Activated naive CD4-positive, alpha-beta T cell treated with anti-CD3 and anti-CD28 coated beads, Interleukin-2, amount 50 U/mL, for 16 hours (primary cell): ENCODE measurements at regions not wholly inside any gene's neighbourhood (a gene's known extent, or its start where the extent isn't known, plus 50 kb on each side); places are given as distances from the start of the nearest gene placed in this dataset.

Experiments used
- DNase-seq: peaks from one replicate; pipeline ENCODE4 v3.0.0-alpha.2; 2020

- no peak for DNase-seq
Measured at GRCh38 chr13:57918086-57918485, 286.5 kb downstream of the PCDH17 start.

GRCh38 chr13:57918913-57919312 is 287.4 kb downstream of the PCDH17 start:
- no peak for DNase-seq

- DNase-seq = no peak
Measured at GRCh38 chr13:57925250-57925649, 293.7 kb downstream of the PCDH17 start.

DNA sequence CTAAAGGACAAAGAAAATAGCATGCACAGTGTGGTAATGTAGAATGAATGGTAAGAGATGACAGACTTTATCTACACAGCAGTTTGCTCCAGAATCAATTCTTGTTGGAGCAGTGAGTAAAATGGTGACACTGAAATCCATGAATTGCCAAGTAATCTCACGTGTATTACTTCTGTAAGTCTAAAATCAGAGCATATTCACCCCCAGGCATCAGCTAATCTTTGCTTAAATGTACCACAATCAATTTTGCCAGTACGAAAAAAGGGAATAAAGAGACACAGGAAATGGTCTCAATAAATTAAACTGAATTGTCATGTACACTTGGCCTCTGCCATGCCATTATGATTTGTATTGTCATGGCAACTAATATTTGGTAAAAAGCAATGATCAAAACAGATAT is 294.2 kb downstream of the PCDH17 start:
- no peak for DNase-seq

DNA sequence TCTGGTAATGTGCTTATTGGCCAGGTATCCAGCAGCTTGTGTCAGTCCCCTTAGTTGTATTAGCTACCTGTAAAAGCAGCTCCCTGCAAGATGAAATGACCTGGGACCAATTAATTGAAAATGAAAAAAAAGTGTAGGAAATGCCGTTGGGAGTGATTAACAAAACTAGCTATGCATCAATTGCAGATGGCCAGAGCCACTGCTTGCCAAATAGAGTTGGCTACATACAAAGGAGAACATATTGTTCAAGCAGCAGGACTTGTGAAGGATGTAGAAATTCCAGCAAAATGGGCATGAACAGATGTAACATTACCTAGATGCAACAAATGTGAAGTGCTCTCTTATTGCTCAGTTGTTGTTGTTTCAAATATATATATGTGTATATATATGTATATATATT is 300.5 kb downstream of the PCDH17 start:
- DNase-seq = no peak

DNA sequence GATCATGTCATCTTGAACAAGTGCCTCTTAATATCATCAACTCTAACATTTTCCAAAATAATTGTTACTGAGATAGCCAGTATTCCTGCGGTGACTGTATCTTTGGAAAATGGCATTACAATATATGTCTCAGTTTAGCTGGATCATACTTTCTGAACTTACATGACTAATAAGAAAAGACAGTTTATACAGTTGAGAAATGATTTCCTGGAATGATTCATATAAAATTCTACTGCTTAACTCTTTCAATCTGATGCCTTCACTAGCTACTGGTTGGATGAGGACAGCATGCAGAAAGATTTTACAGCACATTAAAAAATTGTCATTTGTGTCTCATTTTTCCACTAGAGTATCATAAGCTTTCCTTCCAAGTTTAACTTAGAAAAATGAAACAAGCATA is 302.1 kb downstream of the PCDH17 start:
- DNase-seq = no peak

DNA sequence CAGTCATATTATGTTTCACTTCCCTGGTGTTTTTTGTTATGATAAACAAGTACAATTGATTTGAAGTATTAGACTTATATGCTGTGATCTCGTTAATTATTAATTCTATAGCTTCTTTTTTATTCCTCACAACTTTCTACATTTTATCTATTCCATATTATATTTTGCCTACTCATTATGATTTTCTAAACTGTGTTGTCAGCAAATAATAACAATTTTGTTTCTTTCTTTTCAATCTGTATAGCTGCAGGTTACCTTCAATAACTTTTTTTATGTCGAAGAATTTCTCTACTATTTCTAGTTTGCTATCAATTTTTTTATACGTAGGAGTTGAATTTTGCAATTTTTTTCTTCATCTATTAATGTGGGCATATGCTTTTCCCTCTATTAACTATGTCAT is 304.4 kb downstream of the PCDH17 start:
- no peak for DNase-seq

DNA sequence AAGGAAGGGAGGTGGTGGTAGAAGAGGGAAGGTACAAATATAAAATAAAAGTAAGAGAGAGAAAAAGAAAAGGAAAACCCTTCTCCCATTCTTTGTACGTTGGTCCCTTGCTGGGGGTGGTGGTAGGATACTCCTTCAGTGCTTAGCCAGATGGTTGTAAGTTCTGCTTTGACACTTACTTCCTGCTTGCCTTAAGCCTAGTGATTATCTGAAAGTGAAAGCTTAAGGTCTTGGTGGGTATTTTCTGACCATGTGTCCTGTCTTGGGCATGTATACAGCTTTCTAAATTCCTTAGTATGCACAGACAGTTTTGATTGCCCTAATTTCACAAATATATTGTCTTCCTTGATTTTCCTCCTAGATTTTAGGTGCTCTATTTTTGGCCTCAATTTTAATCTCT is 314.8 kb downstream of the PCDH17 start:
- no peak for DNase-seq

DNA sequence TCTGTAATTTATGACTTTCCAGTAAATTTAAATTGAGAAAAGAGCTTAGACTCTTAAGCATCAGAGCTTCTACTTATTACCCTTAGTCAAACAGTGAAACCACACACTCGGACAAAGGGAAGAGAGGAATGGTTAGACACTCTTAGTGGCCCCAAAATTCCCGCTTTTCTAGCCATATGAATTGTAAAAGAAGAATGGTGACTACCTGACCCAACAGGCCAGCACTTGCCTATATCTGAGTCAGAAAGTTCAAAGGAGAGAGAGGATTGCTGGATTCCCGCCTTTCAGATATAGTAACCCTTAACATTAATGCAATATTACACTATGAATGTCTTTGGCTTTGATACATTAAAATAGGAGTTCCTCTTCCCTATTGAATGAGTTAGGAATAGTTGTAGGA is 317.3 kb downstream of the PCDH17 start:
- no peak for DNase-seq

DNA sequence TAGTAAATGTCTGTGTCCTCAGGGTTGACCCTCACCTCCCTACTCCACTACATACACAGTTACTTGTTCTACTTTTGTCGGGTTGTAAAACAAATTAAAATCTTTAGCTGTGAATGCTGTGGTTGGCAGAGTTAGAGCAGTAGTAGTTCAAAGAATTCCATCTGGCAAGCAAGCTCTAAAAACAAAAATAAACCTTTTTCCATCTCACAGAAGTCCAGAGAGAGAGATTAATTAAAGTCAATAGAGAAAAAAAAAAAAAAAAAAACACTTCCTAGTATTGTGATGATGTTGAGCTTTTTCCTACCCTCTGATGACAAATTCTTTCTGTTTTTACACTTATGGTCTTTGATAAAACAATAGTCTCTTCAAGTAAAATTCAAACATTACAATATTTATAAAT is 338.4 kb downstream of the PCDH17 start:
- DNase-seq = no peak

DNA sequence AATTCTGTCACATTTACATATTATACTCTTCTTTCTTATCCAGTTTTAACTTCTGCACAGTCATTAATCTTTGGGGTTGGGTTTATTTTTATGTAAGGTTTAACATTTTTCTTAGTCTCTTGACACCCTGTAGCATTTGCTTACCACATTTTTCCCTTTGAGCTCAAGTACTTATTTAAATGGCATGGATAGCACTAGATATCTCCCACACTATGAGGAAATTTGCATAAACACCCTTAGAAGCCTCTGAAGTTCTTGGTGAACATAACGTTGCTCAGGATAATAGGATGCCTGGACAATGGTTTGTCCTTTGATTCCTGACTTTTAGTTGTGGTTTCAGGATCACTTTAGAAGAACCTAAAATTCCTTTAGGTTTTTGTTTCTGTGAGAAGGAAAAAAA is 338.9 kb downstream of the PCDH17 start:
- no peak for DNase-seq

DNA sequence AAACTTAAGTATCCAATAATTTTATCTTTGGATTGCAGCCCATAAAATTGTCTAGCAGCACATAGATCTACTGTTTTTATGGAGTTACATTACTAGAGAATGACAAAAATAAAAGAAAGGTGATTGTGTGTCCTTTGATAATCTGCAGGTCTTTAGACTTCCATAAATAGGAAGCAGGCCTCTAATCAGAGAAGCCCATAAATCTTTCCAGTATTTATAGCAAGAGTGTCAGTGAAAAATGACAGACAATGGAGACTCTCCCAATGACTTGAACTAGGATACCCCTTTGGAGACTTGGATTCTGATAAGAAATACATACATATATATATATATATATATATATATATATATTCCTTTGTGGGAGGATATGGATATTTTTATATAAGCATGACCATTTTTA is 351.2 kb downstream of the PCDH17 start:
- DNase-seq = no peak

DNA sequence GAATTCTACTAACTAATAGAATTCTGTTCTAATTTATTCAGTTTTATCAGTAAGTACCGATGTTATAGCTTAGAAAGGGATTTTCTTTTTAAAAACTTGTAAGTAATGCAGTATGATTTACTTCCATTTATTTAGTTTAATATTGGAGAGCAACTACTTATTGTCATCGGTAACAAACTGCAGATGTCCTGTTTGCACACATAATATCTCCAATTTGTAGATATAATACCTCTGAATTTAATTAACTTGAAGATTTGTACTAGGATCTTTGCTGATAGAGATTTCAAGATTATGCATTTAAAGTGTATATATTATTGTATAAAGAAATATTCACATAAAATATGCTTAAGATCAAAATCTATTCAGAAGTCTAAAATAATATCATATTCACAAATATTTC is 356.7 kb downstream of the PCDH17 start:
- DNase-seq = no peak

DNA sequence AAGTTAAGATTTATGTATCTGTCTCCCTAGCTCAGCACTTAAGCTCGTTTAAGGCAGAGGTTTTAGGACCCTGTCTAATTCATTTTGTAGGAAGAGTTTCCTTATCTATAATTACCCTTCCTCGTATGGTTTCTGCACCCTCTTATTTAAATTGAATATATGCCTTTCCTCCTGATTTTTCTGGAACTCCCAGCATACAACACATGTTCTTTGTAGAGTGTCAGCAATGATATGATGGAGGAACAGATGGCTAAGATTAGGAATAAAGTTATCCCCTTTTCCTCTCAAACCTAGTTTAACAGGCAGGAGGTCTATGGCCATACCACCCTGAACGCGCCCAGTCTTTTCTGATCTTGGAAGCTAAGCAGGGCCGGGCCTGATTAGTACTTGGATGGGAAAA is 359.5 kb downstream of the PCDH17 start:
- DNase-seq = no peak

DNA sequence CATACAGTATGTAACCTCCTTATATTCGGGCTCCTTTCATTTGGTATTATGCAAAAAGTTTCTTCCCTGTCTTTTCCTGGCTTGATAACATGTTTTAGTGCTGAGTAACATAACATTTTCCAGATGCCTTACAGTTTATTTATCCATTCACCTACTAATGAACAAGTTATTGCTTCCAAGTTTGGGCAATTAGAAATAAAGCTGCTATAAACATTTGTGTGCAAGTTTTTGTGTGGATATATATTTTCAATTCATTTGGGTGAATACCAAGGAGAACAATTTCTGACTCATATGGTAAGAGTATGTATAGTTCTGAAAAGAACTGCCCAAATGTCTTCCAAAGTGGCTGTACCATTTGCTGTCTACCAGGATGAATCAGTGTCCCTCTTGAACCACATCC is 360.9 kb downstream of the PCDH17 start:
- DNase-seq = no peak

DNA sequence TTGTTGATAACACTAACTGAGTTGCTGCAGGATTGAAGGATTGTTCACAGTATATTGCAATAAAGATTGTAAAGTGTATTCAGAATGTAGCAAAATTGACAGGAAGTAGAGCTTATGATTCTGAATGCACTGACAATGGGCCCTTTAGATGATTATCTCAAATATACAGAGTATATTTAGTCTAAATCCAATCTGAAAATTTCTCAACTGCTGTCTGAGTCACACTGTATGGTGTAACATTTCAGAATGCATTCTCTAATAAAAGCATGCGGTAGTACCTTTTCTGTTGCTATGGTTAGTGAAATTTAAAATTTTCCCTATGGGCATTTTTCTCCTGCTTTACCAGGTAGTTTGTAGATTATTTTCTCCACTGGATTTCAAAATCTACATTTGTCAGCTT is 365.2 kb downstream of the PCDH17 start:
- DNase-seq = no peak

DNA sequence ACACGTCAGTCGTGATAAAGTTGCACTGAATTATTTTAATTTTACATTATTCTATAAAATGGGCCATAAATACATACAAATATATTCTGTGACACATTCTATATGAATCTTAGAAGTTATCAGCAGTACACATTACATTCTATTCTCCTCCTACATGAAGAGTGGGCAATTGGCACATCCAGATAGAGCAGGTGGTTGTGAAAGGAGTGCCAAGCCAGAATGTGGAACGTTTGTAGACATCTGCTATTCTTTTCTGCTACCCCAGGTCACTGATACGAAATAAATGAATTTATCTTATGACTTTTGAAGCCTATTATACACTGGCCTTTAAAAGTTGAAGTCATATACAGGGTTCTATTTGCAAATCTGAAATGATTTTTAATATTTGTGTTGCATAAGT is 373.2 kb downstream of the PCDH17 start:
- DNase-seq = no peak

- DNase-seq = no peak
Measured at GRCh38 chr13:58018020-58018419, 386.5 kb downstream of the PCDH17 start.

GRCh38 chr13:58018865-58019264 is 387.3 kb downstream of the PCDH17 start:
- DNase-seq = no peak

- DNase-seq = no peak
Measured at GRCh38 chr13:58024103-58024502, 392.6 kb downstream of the PCDH17 start.

DNA sequence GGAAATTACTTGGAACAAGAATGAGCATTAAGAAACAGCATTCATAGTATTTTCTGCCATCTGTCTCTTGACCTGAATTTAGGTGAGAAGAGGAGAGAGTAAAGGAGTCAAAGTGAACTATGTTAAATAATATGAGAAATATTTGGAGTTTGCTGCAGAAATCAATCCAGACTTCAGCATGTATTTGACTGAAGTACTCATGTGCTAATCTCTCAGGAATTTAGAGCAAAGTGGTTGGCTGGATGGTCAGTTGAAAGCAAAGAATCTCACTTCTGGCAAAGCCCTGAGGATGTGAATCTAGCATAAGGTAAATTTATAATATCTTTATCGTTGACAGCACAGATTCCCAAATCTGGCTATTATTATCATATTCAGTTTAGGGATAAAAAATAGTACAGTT is 394.3 kb downstream of the PCDH17 start:
- DNase-seq = no peak

- DNase-seq = no peak
Measured at GRCh38 chr13:58032676-58033460, 401.3 kb downstream of the PCDH17 start.

DNA sequence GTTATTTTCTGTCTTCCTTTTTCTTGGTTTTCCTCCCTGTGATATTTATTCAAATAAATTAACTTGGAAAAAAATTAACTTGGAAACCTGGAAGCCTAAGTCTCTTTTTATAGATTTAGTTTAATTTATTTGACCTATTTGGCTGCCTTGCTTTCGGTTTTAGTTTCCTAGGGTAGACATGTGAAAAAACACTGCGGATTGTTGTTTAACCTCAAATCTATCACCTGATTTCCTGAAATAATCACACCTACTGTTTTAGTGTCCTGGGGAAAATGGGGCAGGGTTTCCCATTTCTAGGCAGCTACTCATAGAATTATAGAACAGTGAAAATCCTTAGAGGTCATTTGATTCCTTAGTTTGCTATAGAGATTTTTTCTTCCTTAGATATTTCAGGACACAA is 412.4 kb downstream of the PCDH17 start:
- no peak for DNase-seq

GRCh38 chr13:58048670-58049069 is 417.1 kb downstream of the PCDH17 start:
- no peak for DNase-seq

DNA sequence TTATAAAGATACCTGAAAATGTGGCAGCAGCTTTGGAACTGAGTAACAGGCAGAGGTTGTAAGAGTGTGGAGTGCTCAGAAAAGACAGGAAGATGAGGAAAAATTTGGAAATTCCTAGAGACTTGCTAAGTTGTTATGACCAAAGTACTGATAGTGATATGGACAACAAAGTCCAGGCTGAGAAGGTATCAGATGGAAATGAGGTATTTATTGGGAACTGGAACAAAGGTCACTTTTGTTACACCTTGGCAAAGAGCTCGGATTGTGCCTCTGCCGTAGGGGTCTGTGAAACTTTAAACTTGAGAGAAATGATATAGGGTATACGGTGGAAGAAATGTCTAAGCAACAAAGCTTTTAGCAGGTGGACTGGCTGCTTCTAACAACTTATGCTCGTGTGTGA is 419.9 kb downstream of the PCDH17 start:
- DNase-seq = no peak
